Small intestine (tissue), 7 donors: ENCODE measurements at regions not wholly inside any gene's neighbourhood (a gene's known extent, or its start where the extent isn't known, plus 50 kb on each side); places are given as distances from the start of the nearest gene placed in this dataset.

Experiments
- DNase-seq, 2 donors: peaks; one replicate each; pipeline versions ENCODE4 v3.0.0 to v3.0.0-alpha.2; 2013
- FAIRE-seq: peaks from 2 replicates; lab custom pipeline; 2012; peaks lifted over from hg19 to GRCh38; lab: Jason Lieb, UNC
- H3K27ac ChIP-seq, 3 donors: one replicate each; pipeline ENCODE4 v1.5.1; 2013; ENCODE audit warnings: low read length in 2 of 3, mild to moderate bottlenecking in 2 of 3, control low read depth in 1 of 3, inconsistent platforms in 1 of 3, low read depth in 1 of 3, moderate library complexity in 1 of 3
- H3K27me3 ChIP-seq, 3 donors: one replicate each; pipeline ENCODE4 v1.6.1; 2013; ENCODE audit warnings: low read length in 3 of 3, inconsistent platforms in 1 of 3; ENCODE audit not compliant: control insufficient read depth in 3 of 3, insufficient read depth in 3 of 3
- H3K36me3 ChIP-seq, 3 donors: one replicate each; pipeline ENCODE4 v1.6.1; 2013; ENCODE audit warnings: low read length in 3 of 3, inconsistent platforms in 1 of 3, low read depth in 1 of 3, mild to moderate bottlenecking in 1 of 3, moderate library complexity in 1 of 3; ENCODE audit not compliant: control insufficient read depth in 3 of 3, insufficient read depth in 2 of 3
- H3K4me1 ChIP-seq, 3 donors: one replicate each; pipeline ENCODE4 v1.6.1; 2013; ENCODE audit warnings: low read length in 2 of 3, inconsistent platforms in 1 of 3, low read depth in 1 of 3, mild to moderate bottlenecking in 1 of 3, moderate library complexity in 1 of 3; ENCODE audit not compliant: control insufficient read depth in 3 of 3, insufficient read depth in 2 of 3
- H3K4me3 ChIP-seq, 3 donors: one replicate each; pipeline ENCODE4 v1.5.1; 2013; ENCODE audit warnings: low read length in 3 of 3, control low read depth in 1 of 3, inconsistent platforms in 1 of 3, low read depth in 1 of 3, mild to moderate bottlenecking in 1 of 3, moderate library complexity in 1 of 3
- H3K9me3 ChIP-seq, 2 donors: one replicate each; pipeline ENCODE4 v1.6.1; 2013; ENCODE audit warnings: low read depth in 1 of 2, low read length in 1 of 2; ENCODE audit not compliant: control insufficient read depth in 2 of 2, insufficient read depth in 1 of 2
- WGBS, 3 donors: extraction: QIAGEN DNeasy Blood & Tissue Kit; methylation state at CpG; one replicate each; pipeline ENCODE4 v1.1.7; 2013; 5-methylcytosine and 5-hydroxymethylcytosine counted together
- donor health status: healthy with polysubstance abuse.
- donor health status: control.
- donor health status: control.
- donor health status: Bipolar disorder and iron deficiency.
- donor health status: healthy.

GRCh38 chr15:62599791-62600777, 435.0 kb upstream of the C2CD4B start:
- H3K27ac ChIP-seq, result no peak overlapping the region
- FAIRE-seq, result no peak
- peak in 1 of 2 donors; percentile 24 for DNase-seq
- H3K27me3 ChIP-seq, result no peaks in the 10 kb centered on the region
- WGBS, 3 donors, result 69 to 88% (median 78%) methylated on average over 13 of the region's 13 CpGs
- H3K4me3 ChIP-seq, result no peak overlapping the region
- H3K36me3 ChIP-seq, result peaks cover 0 to 7% (median 0%) of the 10 kb centered on the region in 3 donors
- no peaks in the 10 kb centered on the region for H3K9me3 ChIP-seq
- H3K4me1 ChIP-seq, result peaks cover 3 to 9% (median 4%) of the 10 kb centered on the region in 3 donors

- FAIRE-seq (no peak), DNase-seq (no peak)
- 87 to 90% (median 89%) methylated on average over 9 of the region's 9 CpGs for WGBS, 3 donors
- Histone ChIP-seq H3K9me3 (no peaks in the 10 kb centered on the region), H3K4me3 (no peak overlapping the region), H3K4me1 (peaks cover 3 to 9% (median 4%) of the 10 kb centered on the region in 3 donors), H3K36me3 (peaks cover 0 to 7% (median 0%) of the 10 kb centered on the region in 3 donors), H3K27me3 (no peaks in the 10 kb centered on the region), H3K27ac (no peak overlapping the region)
Observed at GRCh38 chr15:62601777-62602545, 436.9 kb upstream of the C2CD4B start.

GRCh38 chr15:62603742-62604141, 438.7 kb upstream of the C2CD4B start:
- peaks cover 0 to 7% (median 0%) of the 10 kb centered on the region in 3 donors for H3K36me3 ChIP-seq
- no peaks in the 10 kb centered on the region for H3K27me3 ChIP-seq
- peak; percentile 22 to 74 for DNase-seq

GRCh38 chr15:62605282-62605681, 437.3 kb upstream of the TPM1 start:
- FAIRE-seq (no peak), DNase-seq (no peak)
- no peaks in the 10 kb centered on the region for H3K9me3 ChIP-seq
- no peaks in the 10 kb centered on the region for H3K27me3 ChIP-seq
- peaks cover 0 to 3% (median 1%) of the 10 kb centered on the region in 3 donors for H3K4me1 ChIP-seq
- no peak overlapping the region for H3K27ac ChIP-seq
- H3K4me3 ChIP-seq, result no peak overlapping the region
- 86 to 96% (median 93%) methylated on average over 7 of the region's 7 CpGs for WGBS, 3 donors
- peaks cover 0 to 5% (median 0%) of the 10 kb centered on the region in 3 donors for H3K36me3 ChIP-seq

More at GRCh38 chr15:62603742-62604141, 438.7 kb upstream of the C2CD4B start:
- WGBS, 3 donors, result 57 to 84% (median 67%) methylated on average over 1 of the region's 1 CpG
- Histone ChIP-seq H3K4me1 (peaks cover 3 to 4% (median 4%) of the 10 kb centered on the region in 3 donors), H3K4me3 (no peak overlapping the region), H3K9me3 (no peaks in the 10 kb centered on the region), H3K27ac (no peak overlapping the region)
- no peak for FAIRE-seq

GRCh38 chr15:62606376-62607113, 436.0 kb upstream of the TPM1 start:
- Histone ChIP-seq H3K27me3 (no peaks in the 10 kb centered on the region), H3K27ac (no peak overlapping the region), H3K9me3 (no peaks in the 10 kb centered on the region), H3K4me1 (peaks cover 0 to 3% (median 0%) of the 10 kb centered on the region in 3 donors), H3K36me3 (peaks cover 0 to 8% (median 0%) of the 10 kb centered on the region in 3 donors), H3K4me3 (no peak overlapping the region)
- no peak for DNase-seq
- 90 to 93% (median 92%) methylated on average over 14 of the region's 14 CpGs for WGBS, 3 donors
- FAIRE-seq, result no peak

- no peak overlapping the region for H3K4me3 ChIP-seq
- DNase-seq, result no peak
- no peaks in the 10 kb centered on the region for H3K27me3 ChIP-seq
- WGBS, 3 donors, result 83 to 96% (median 94%) methylated on average over 1 of the region's 1 CpG
- H3K36me3 ChIP-seq, result peaks cover 0 to 8% (median 0%) of the 10 kb centered on the region in 3 donors
- no peak for FAIRE-seq
- H3K4me1 ChIP-seq, result peaks cover 0 to 3% (median 0%) of the 10 kb centered on the region in 3 donors
- H3K27ac ChIP-seq, result no peak overlapping the region
- no peaks in the 10 kb centered on the region for H3K9me3 ChIP-seq
Observed at GRCh38 chr15:62607114-62607462, 435.5 kb upstream of the TPM1 start.

GRCh38 chr15:62607643-62608042, 434.9 kb upstream of the TPM1 start:
- H3K27me3 ChIP-seq, result no peaks in the 10 kb centered on the region
- H3K9me3 ChIP-seq, result no peaks in the 10 kb centered on the region
- H3K4me3 ChIP-seq, result no peak overlapping the region
- 91 to 95% (median 94%) methylated on average over 3 of the region's 3 CpGs for WGBS, 3 donors
- H3K27ac ChIP-seq, result no peak overlapping the region
- DNase-seq (no peak), FAIRE-seq (no peak)
- peaks cover 0 to 8% (median 0%) of the 10 kb centered on the region in 3 donors for H3K36me3 ChIP-seq
- peaks cover 0 to 3% (median 0%) of the 10 kb centered on the region in 3 donors for H3K4me1 ChIP-seq
